ENCODE measurements at regions not wholly inside any gene's neighbourhood (a gene's known extent, or its start where the extent isn't known, plus 50 kb on each side); places are given as distances from the start of the nearest gene placed in this dataset.

- TF ChIP-seq CTCF (IDR thresholded peaks at IDR 0.05) (no peak), ZFX (IDR thresholded peaks at IDR 0.05; ENCODE audit: borderline replicate concordance) (no peak)
Measured at GRCh38 chr4:129384974-129385373, 289.0 kb downstream of the C4orf33 start.
